ELR (cell line): ENCODE measurements at regions not wholly inside any gene's neighbourhood (a gene's known extent, or its start where the extent isn't known, plus 50 kb on each side); places are given as distances from the start of the nearest gene placed in this dataset.

Source experiments
- DNase-seq: peaks from one replicate; pipeline ENCODE4 v3.0.0-alpha.2; 2015; ENCODE audit warnings: low read depth

- no peak for DNase-seq
These were observed 279.1 kb upstream of the PLET1 start for GRCh38 chr11:112539741-112540140.

GRCh38 chr11:112540261-112540660 is 279.6 kb upstream of the PLET1 start:
- DNase-seq = no peak

- no peak for DNase-seq
These were observed 280.7 kb upstream of the PLET1 start for GRCh38 chr11:112541140-112542046.

GRCh38 chr11:112542479-112542878 is 281.8 kb upstream of the PLET1 start:
- no peak for DNase-seq

- no peak for DNase-seq
These were observed 282.7 kb upstream of the PLET1 start for GRCh38 chr11:112543390-112543789.

- DNase-seq = no peak
These were observed 288.0 kb upstream of the PLET1 start for GRCh38 chr11:112548641-112549040.

GRCh38 chr11:112553205-112553731 is 292.6 kb upstream of the PLET1 start:
- no peak for DNase-seq

- DNase-seq = no peak
These were observed 293.9 kb upstream of the PLET1 start for GRCh38 chr11:112554586-112554985.

GRCh38 chr11:112555491-112556364 is 295.1 kb upstream of the PLET1 start:
- DNase-seq = peak; percentile 36

GRCh38 chr11:112558691-112559090 is 298.0 kb upstream of the PLET1 start:
- DNase-seq = peak; percentile 17

- no peak for DNase-seq
These were observed 303.1 kb upstream of the PLET1 start for GRCh38 chr11:112563808-112564207.

GRCh38 chr11:112564228-112564955 is 303.7 kb upstream of the PLET1 start:
- peak; percentile 40 for DNase-seq

GRCh38 chr11:112565551-112565950 is 304.9 kb upstream of the PLET1 start:
- no peak for DNase-seq

- no peak for DNase-seq
These were observed 305.5 kb upstream of the PLET1 start for GRCh38 chr11:112566124-112566523.

- no peak for DNase-seq
These were observed 309.7 kb upstream of the PLET1 start for GRCh38 chr11:112570333-112570732.

GRCh38 chr11:112579282-112579681 is 318.6 kb upstream of the PLET1 start:
- no peak for DNase-seq

- DNase-seq = no peak
These were observed 320.2 kb upstream of the PLET1 start for GRCh38 chr11:112580864-112581263.

GRCh38 chr11:112581747-112582146 is 321.1 kb upstream of the PLET1 start:
- DNase-seq = no peak

- DNase-seq = no peak
These were observed 321.7 kb upstream of the PLET1 start for GRCh38 chr11:112582366-112582765.

- no peak for DNase-seq
These were observed 322.7 kb upstream of the PLET1 start for GRCh38 chr11:112583261-112583893.

GRCh38 chr11:112584672-112585071 is 324.0 kb upstream of the PLET1 start:
- DNase-seq = peak; percentile 7
